Right renal cortex interstitium (tissue), 3 donors: ENCODE measurements at regions not wholly inside any gene's neighbourhood (a gene's known extent, or its start where the extent isn't known, plus 50 kb on each side); places are given as distances from the start of the nearest gene placed in this dataset.

ENCODE experiments used
- DNase-seq, 3 donors: peaks; one replicate each; pipeline ENCODE4 v3.0.0-alpha.2; 2013; ENCODE audit warnings: low read depth in 3 of 3, low spot score in 2 of 3

- no peak for DNase-seq
Observed at GRCh38 chr10:33455029-33455428, 120.6 kb upstream of the NRP1 start.

- DNase-seq: no peak
Observed at GRCh38 chr10:33454554-33454953, 120.1 kb upstream of the NRP1 start.

- no peak for DNase-seq
Observed at GRCh38 chr10:33453081-33454025, 118.9 kb upstream of the NRP1 start.

GRCh38 chr10:33448421-33449140 is 114.1 kb upstream of the NRP1 start:
- no peak for DNase-seq

- no peak for DNase-seq
Observed at GRCh38 chr10:33441561-33441960, 107.1 kb upstream of the NRP1 start.

GRCh38 chr10:33434933-33435332 is 100.5 kb upstream of the NRP1 start:
- DNase-seq: no peak

GRCh38 chr10:33428682-33429081 is 94.2 kb upstream of the NRP1 start:
- DNase-seq: no peak

- peak; percentile 65 to 72 (median 70) for DNase-seq
Observed at GRCh38 chr10:33423154-33423529, 88.7 kb upstream of the NRP1 start.

- no peak for DNase-seq
Observed at GRCh38 chr10:33422471-33423153, 88.1 kb upstream of the NRP1 start.

- DNase-seq: no peak
Observed at GRCh38 chr10:33421789-33422462, 87.5 kb upstream of the NRP1 start.

GRCh38 chr10:33419311-33419710 is 84.8 kb upstream of the NRP1 start:
- DNase-seq: no peak

- DNase-seq: no peak
Observed at GRCh38 chr10:33418301-33418700, 83.8 kb upstream of the NRP1 start.

- DNase-seq: no peak
Observed at GRCh38 chr10:33416691-33417090, 82.2 kb upstream of the NRP1 start.

- no peak for DNase-seq
Observed at GRCh38 chr10:33416209-33416608, 81.7 kb upstream of the NRP1 start.

GRCh38 chr10:33414841-33415240 is 80.4 kb upstream of the NRP1 start:
- no peak for DNase-seq

- DNase-seq: no peak
Observed at GRCh38 chr10:33412653-33413361, 78.3 kb upstream of the NRP1 start.

GRCh38 chr10:33412241-33412640 is 77.8 kb upstream of the NRP1 start:
- no peak for DNase-seq

- DNase-seq: no peak
Observed at GRCh38 chr10:33410860-33411234, 76.4 kb upstream of the NRP1 start.

GRCh38 chr10:33410096-33410859 is 75.8 kb upstream of the NRP1 start:
- DNase-seq: no peak

- DNase-seq: no peak
Observed at GRCh38 chr10:33406596-33406995, 72.1 kb upstream of the NRP1 start.
